ENCODE measurements at regions not wholly inside any gene's neighbourhood (a gene's known extent, or its start where the extent isn't known, plus 50 kb on each side); places are given as distances from the start of the nearest gene placed in this dataset.

GRCh38 chr5:108681079-108681921, 66.4 kb upstream of the FER start:
- TF ChIP-seq, protein P1, sequence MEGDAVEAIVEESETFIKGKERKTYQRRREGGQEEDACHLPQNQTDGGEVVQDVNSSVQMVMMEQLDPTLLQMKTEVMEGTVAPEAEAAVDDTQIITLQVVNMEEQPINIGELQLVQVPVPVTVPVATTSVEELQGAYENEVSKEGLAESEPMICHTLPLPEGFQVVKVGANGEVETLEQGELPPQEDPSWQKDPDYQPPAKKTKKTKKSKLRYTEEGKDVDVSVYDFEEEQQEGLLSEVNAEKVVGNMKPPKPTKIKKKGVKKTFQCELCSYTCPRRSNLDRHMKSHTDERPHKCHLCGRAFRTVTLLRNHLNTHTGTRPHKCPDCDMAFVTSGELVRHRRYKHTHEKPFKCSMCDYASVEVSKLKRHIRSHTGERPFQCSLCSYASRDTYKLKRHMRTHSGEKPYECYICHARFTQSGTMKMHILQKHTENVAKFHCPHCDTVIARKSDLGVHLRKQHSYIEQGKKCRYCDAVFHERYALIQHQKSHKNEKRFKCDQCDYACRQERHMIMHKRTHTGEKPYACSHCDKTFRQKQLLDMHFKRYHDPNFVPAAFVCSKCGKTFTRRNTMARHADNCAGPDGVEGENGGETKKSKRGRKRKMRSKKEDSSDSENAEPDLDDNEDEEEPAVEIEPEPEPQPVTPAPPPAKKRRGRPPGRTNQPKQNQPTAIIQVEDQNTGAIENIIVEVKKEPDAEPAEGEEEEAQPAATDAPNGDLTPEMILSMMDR (IDR thresholded peaks at IDR 0.05) = peak; percentile 70 to 83 (median 82)
- TF ChIP-seq POLR2AphosphoS5 (IDR thresholded peaks at IDR 0.05) (no peak), EP300 (IDR thresholded peaks at IDR 0.05) (no peak)
